ENCODE measurements at regions not wholly inside any gene's neighbourhood (a gene's known extent, or its start where the extent isn't known, plus 50 kb on each side); places are given as distances from the start of the nearest gene placed in this dataset.

GRCh38 chr16:65954446-65954845 lies 412.0 kb upstream of the CDH5 start:
- DNase-seq = no peak

GRCh38 chr16:65950211-65950610 lies 416.3 kb upstream of the CDH5 start:
- DNase-seq = peak; percentile 46

- no peak for DNase-seq
Observed at GRCh38 chr16:65948361-65948760, 418.1 kb upstream of the CDH5 start.

GRCh38 chr16:65947951-65948350 lies 418.5 kb upstream of the CDH5 start:
- peak; percentile 14 for DNase-seq

- DNase-seq = no peak
Observed at GRCh38 chr16:65945493-65945892, 421.0 kb upstream of the CDH5 start.

- peak; percentile 7 for DNase-seq
Observed at GRCh38 chr16:65944361-65944760, 422.1 kb upstream of the CDH5 start.

GRCh38 chr16:65940711-65941110 lies 425.8 kb upstream of the CDH5 start:
- DNase-seq = no peak

- DNase-seq = no peak
Observed at GRCh38 chr16:65938083-65938482, 428.4 kb upstream of the CDH5 start.

GRCh38 chr16:65937455-65937854 lies 429.0 kb upstream of the CDH5 start:
- no peak for DNase-seq

- DNase-seq = no peak
Observed at GRCh38 chr16:65936096-65936495, 430.4 kb upstream of the CDH5 start.

GRCh38 chr16:65934443-65934842 lies 432.0 kb upstream of the CDH5 start:
- no peak for DNase-seq

GRCh38 chr16:65933703-65934102 lies 432.8 kb upstream of the CDH5 start:
- no peak for DNase-seq

- DNase-seq = peak; percentile 29
Observed at GRCh38 chr16:65932350-65933072, 434.0 kb upstream of the CDH5 start.

- DNase-seq = no peak
Observed at GRCh38 chr16:65922923-65923322, 443.6 kb upstream of the CDH5 start.

- DNase-seq = no peak
Observed at GRCh38 chr16:65919986-65920376, 446.5 kb upstream of the CDH5 start.

GRCh38 chr16:65919145-65919985 lies 447.1 kb upstream of the CDH5 start:
- no peak for DNase-seq

GRCh38 chr16:65917466-65917865 lies 449.0 kb upstream of the CDH5 start:
- no peak for DNase-seq

- no peak for DNase-seq
Observed at GRCh38 chr16:65916995-65917394, 449.5 kb upstream of the CDH5 start.

GRCh38 chr16:65910291-65910690 lies 456.2 kb upstream of the CDH5 start:
- DNase-seq = no peak

- peak; percentile 7 for DNase-seq
Observed at GRCh38 chr16:65909310-65910050, 457.0 kb upstream of the CDH5 start.

- DNase-seq = no peak
Observed at GRCh38 chr16:65908568-65908967, 457.9 kb upstream of the CDH5 start.

GRCh38 chr16:65905331-65905730 lies 461.2 kb upstream of the CDH5 start:
- DNase-seq = no peak

Data from tongue (tissue), 1 donor.